ENCODE measurements at regions not wholly inside any gene's neighbourhood (a gene's known extent, or its start where the extent isn't known, plus 50 kb on each side); places are given as distances from the start of the nearest gene placed in this dataset.

GRCh38 chr18:1013951-1014350 lies 109.3 kb downstream of the ADCYAP1 start:
- DNase-seq: no peak
- H3K4me1 Mint-ChIP-seq: no peaks in the 10 kb centered on the region
- Histone ChIP-seq H3K4me1 (ENCODE audit: insufficient read depth, low read length) (no peaks in the 10 kb centered on the region), H3K27me3 (ENCODE audit: insufficient read depth, low read length) (no peaks in the 10 kb centered on the region), H3K4me3 (ENCODE audit: low read length in 2 of 2) (no peak overlapping the region), H3K36me3 (ENCODE audit: insufficient read depth, low read length) (no peaks in the 10 kb centered on the region), H3K9me3 (ENCODE audit: control insufficient read depth in 1 of 2, low read length in 2 of 2) (no peaks in the 10 kb centered on the region), H3K27ac (ENCODE audit: low read depth, low read length) (no peak overlapping the region)
- no peaks in the 10 kb centered on the region for H3K27me3 Mint-ChIP-seq
- no peak overlapping the region for H3K27ac Mint-ChIP-seq
- H3K4me3 Mint-ChIP-seq: no peak overlapping the region
- no peaks in the 10 kb centered on the region for H3K36me3 Mint-ChIP-seq
- ChIA-PET POLR2A (ENCODE audit: partially characterized antibody) (no interaction called here), CTCF (ENCODE audit: partially characterized antibody) (no interaction called here)
- peaks cover 0 to 2% (median 0%) of the 10 kb centered on the region in 8 donors for H3K9me3 Mint-ChIP-seq
- intact Hi-C loops (cut with micrococcal nuclease): no loop called here

- no peaks in the 10 kb centered on the region for H3K4me1 ChIP-seq (ENCODE audit: insufficient read depth, low read length)
- no peaks in the 10 kb centered on the region for H3K27me3 Mint-ChIP-seq
- no peak overlapping the region for H3K4me3 Mint-ChIP-seq
- no peaks in the 10 kb centered on the region for H3K36me3 Mint-ChIP-seq
- intact Hi-C loops (cut with micrococcal nuclease): no loop called here
- POLR2A ChIA-PET (ENCODE audit: partially characterized antibody): no interaction called here
- H3K9me3 Mint-ChIP-seq: peaks cover 0 to 2% (median 0%) of the 10 kb centered on the region in 8 donors
- no peaks in the 10 kb centered on the region for H3K27me3 ChIP-seq (ENCODE audit: insufficient read depth, low read length)
- no peak overlapping the region for H3K27ac ChIP-seq (ENCODE audit: low read depth, low read length)
- no peak for DNase-seq
- CTCF ChIA-PET (ENCODE audit: partially characterized antibody): no interaction called here
- no peak overlapping the region for H3K27ac Mint-ChIP-seq
- H3K36me3 ChIP-seq (ENCODE audit: insufficient read depth, low read length): no peaks in the 10 kb centered on the region
- H3K4me1 Mint-ChIP-seq: no peaks in the 10 kb centered on the region
- H3K9me3 ChIP-seq (ENCODE audit: control insufficient read depth in 1 of 2, low read length in 2 of 2): no peaks in the 10 kb centered on the region
- no peak overlapping the region for H3K4me3 ChIP-seq (ENCODE audit: low read length in 2 of 2)
Observed at GRCh38 chr18:1014509-1014908, 109.8 kb downstream of the ADCYAP1 start.

- H3K4me3 Mint-ChIP-seq: no peak overlapping the region
- Histone ChIP-seq H3K36me3 (ENCODE audit: insufficient read depth, low read length) (no peaks in the 10 kb centered on the region), H3K9me3 (ENCODE audit: control insufficient read depth in 1 of 2, low read length in 2 of 2) (no peaks in the 10 kb centered on the region), H3K27me3 (ENCODE audit: insufficient read depth, low read length) (no peaks in the 10 kb centered on the region), H3K4me3 (ENCODE audit: low read length in 2 of 2) (no peak overlapping the region), H3K27ac (ENCODE audit: low read depth, low read length) (no peak overlapping the region), H3K4me1 (ENCODE audit: insufficient read depth, low read length) (no peaks in the 10 kb centered on the region)
- H3K36me3 Mint-ChIP-seq: no peaks in the 10 kb centered on the region
- peaks cover 0 to under 1% of the 10 kb centered on the region in 2 donors for H3K27me3 Mint-ChIP-seq
- POLR2A ChIA-PET (ENCODE audit: partially characterized antibody): no interaction called here
- no peak overlapping the region for H3K27ac Mint-ChIP-seq
- intact Hi-C loops (cut with micrococcal nuclease): no loop called here
- DNase-seq: no peak
- no peaks in the 10 kb centered on the region for H3K4me1 Mint-ChIP-seq
- H3K9me3 Mint-ChIP-seq: peaks cover 0 to 2% (median 0%) of the 10 kb centered on the region in 8 donors
- CTCF ChIA-PET (ENCODE audit: partially characterized antibody): no interaction called here
Observed at GRCh38 chr18:1014951-1015624, 110.4 kb downstream of the ADCYAP1 start.

GRCh38 chr18:1015777-1016176 lies 111.1 kb downstream of the ADCYAP1 start:
- POLR2A ChIA-PET (ENCODE audit: partially characterized antibody): no interaction called here
- H3K27me3 Mint-ChIP-seq: peaks cover 0 to 1% of the 10 kb centered on the region in 2 donors
- H3K27ac Mint-ChIP-seq: no peak overlapping the region
- H3K4me3 ChIP-seq (ENCODE audit: low read length in 2 of 2): no peak overlapping the region
- no peaks in the 10 kb centered on the region for H3K27me3 ChIP-seq (ENCODE audit: insufficient read depth, low read length)
- DNase-seq: no peak
- no peak overlapping the region for H3K4me3 Mint-ChIP-seq
- CTCF ChIA-PET (ENCODE audit: partially characterized antibody): no interaction called here
- intact Hi-C loops (cut with micrococcal nuclease): no loop called here
- H3K36me3 ChIP-seq (ENCODE audit: insufficient read depth, low read length): no peaks in the 10 kb centered on the region
- H3K4me1 Mint-ChIP-seq: no peaks in the 10 kb centered on the region
- no peak overlapping the region for H3K27ac ChIP-seq (ENCODE audit: low read depth, low read length)
- peaks cover 0 to 2% (median 0%) of the 10 kb centered on the region in 8 donors for H3K9me3 Mint-ChIP-seq
- H3K9me3 ChIP-seq (ENCODE audit: control insufficient read depth in 1 of 2, low read length in 2 of 2): no peaks in the 10 kb centered on the region
- no peaks in the 10 kb centered on the region for H3K36me3 Mint-ChIP-seq
- H3K4me1 ChIP-seq (ENCODE audit: insufficient read depth, low read length): no peaks in the 10 kb centered on the region

GRCh38 chr18:1017227-1018058 lies 112.8 kb downstream of the ADCYAP1 start:
- Mint-ChIP-seq H3K4me1 (no peaks in the 10 kb centered on the region), H3K27ac (no peak overlapping the region), H3K27me3 (peaks cover 0 to 1% of the 10 kb centered on the region in 2 donors), H3K9me3 (peaks cover 0 to 2% (median 0%) of the 10 kb centered on the region in 8 donors), H3K36me3 (no peaks in the 10 kb centered on the region), H3K4me3 (no peak overlapping the region)
- ChIA-PET CTCF (ENCODE audit: partially characterized antibody) (no interaction called here), POLR2A (ENCODE audit: partially characterized antibody) (no interaction called here)
- H3K4me3 ChIP-seq (ENCODE audit: low read length in 2 of 2): no peak overlapping the region
- intact Hi-C loops (cut with micrococcal nuclease): no loop called here
- no peaks in the 10 kb centered on the region for H3K36me3 ChIP-seq (ENCODE audit: insufficient read depth, low read length)
- DNase-seq: no peak
- H3K27ac ChIP-seq (ENCODE audit: low read depth, low read length): no peak overlapping the region
- H3K27me3 ChIP-seq (ENCODE audit: insufficient read depth, low read length): no peaks in the 10 kb centered on the region
- no peaks in the 10 kb centered on the region for H3K9me3 ChIP-seq (ENCODE audit: control insufficient read depth in 1 of 2, low read length in 2 of 2)
- no peaks in the 10 kb centered on the region for H3K4me1 ChIP-seq (ENCODE audit: insufficient read depth, low read length)

- H3K4me3 ChIP-seq (ENCODE audit: low read length in 2 of 2): no peak overlapping the region
- ChIA-PET POLR2A (ENCODE audit: partially characterized antibody) (no interaction called here), CTCF (ENCODE audit: partially characterized antibody) (no interaction called here)
- no peaks in the 10 kb centered on the region for H3K9me3 ChIP-seq (ENCODE audit: control insufficient read depth in 1 of 2, low read length in 2 of 2)
- no peak for DNase-seq
- H3K36me3 ChIP-seq (ENCODE audit: insufficient read depth, low read length): no peaks in the 10 kb centered on the region
- Mint-ChIP-seq H3K9me3 (peaks cover 0 to 3% (median 0%) of the 10 kb centered on the region in 8 donors), H3K4me1 (no peaks in the 10 kb centered on the region), H3K4me3 (no peak overlapping the region), H3K27ac (no peak overlapping the region), H3K27me3 (peaks cover 0 to 1% of the 10 kb centered on the region in 2 donors), H3K36me3 (no peaks in the 10 kb centered on the region)
- no peaks in the 10 kb centered on the region for H3K4me1 ChIP-seq (ENCODE audit: insufficient read depth, low read length)
- intact Hi-C loops (cut with micrococcal nuclease): no loop called here
- H3K27me3 ChIP-seq (ENCODE audit: insufficient read depth, low read length): no peaks in the 10 kb centered on the region
- H3K27ac ChIP-seq (ENCODE audit: low read depth, low read length): no peak overlapping the region
Observed at GRCh38 chr18:1018181-1018681, 113.6 kb downstream of the ADCYAP1 start.

- DNase-seq: no peak
- Histone ChIP-seq H3K27me3 (ENCODE audit: insufficient read depth, low read length) (no peaks in the 10 kb centered on the region), H3K36me3 (ENCODE audit: insufficient read depth, low read length) (no peaks in the 10 kb centered on the region), H3K27ac (ENCODE audit: low read depth, low read length) (no peak overlapping the region), H3K4me3 (ENCODE audit: low read length in 2 of 2) (no peak overlapping the region), H3K9me3 (ENCODE audit: control insufficient read depth in 1 of 2, low read length in 2 of 2) (no peaks in the 10 kb centered on the region), H3K4me1 (ENCODE audit: insufficient read depth, low read length) (no peaks in the 10 kb centered on the region)
- Mint-ChIP-seq H3K4me3 (no peak overlapping the region), H3K27ac (no peak overlapping the region), H3K4me1 (no peaks in the 10 kb centered on the region), H3K9me3 (peaks cover 0 to 5% (median 0%) of the 10 kb centered on the region in 8 donors), H3K27me3 (peaks cover 0 to 1% of the 10 kb centered on the region in 2 donors), H3K36me3 (no peaks in the 10 kb centered on the region)
- intact Hi-C loops (cut with micrococcal nuclease): no loop called here
- ChIA-PET CTCF (ENCODE audit: partially characterized antibody) (no interaction called here), POLR2A (ENCODE audit: partially characterized antibody) (no interaction called here)
Observed at GRCh38 chr18:1019191-1019590, 114.5 kb downstream of the ADCYAP1 start.
